Progenitor cell of endocrine pancreas (in vitro differentiated cells): ENCODE measurements at regions not wholly inside any gene's neighbourhood (a gene's known extent, or its start where the extent isn't known, plus 50 kb on each side); places are given as distances from the start of the nearest gene placed in this dataset.

Experiments
- DNase-seq: peaks from one replicate; pipeline ENCODE4 v3.0.0; 2021; ENCODE audit warnings: low spot score; ENCODE audit not compliant: unreplicated experiment
- H3K27ac Mint-ChIP-seq: 2 replicates; pipeline ENCODE4 v1.8.0; 2021; ENCODE audit warnings: mild to moderate bottlenecking, moderate library complexity, mixed read lengths
- H3K27me3 Mint-ChIP-seq: 2 replicates; pipeline ENCODE4 v1.8.0; 2021; ENCODE audit warnings: mixed read lengths
- H3K36me3 Mint-ChIP-seq: 2 replicates; pipeline ENCODE4 v1.8.0; 2022; ENCODE audit warnings: mixed read lengths; ENCODE audit not compliant: insufficient read depth
- H3K4me1 Mint-ChIP-seq: 2 replicates; pipeline ENCODE4 v1.8.0; 2021; ENCODE audit warnings: low read depth, mixed read lengths
- H3K4me3 Mint-ChIP-seq: 2 replicates; pipeline ENCODE4 v1.8.0; 2021; ENCODE audit warnings: low read depth, mild to moderate bottlenecking, moderate library complexity, mixed read lengths
- H3K9me3 Mint-ChIP-seq: 2 replicates; pipeline ENCODE4 v1.8.0; 2021; ENCODE audit warnings: low read depth, mixed read lengths
- CTCF ChIP-seq: fragments of 200-600 bp; sonication (generic); IDR thresholded peaks from one replicate; pipeline ENCODE4 v1.5.0; 2021; ENCODE audit warnings: antibody characterized with exemption, mild to moderate bottlenecking; ENCODE audit not compliant: unreplicated experiment

- DNase-seq, result no peak
- Mint-ChIP-seq H3K27me3 (no peaks in the 10 kb centered on the region), H3K4me3 (no peak overlapping the region), H3K9me3 (no peaks in the 10 kb centered on the region), H3K36me3 (no peaks in the 10 kb centered on the region), H3K27ac (no peak overlapping the region), H3K4me1 (no peaks in the 10 kb centered on the region)
- TF ChIP-seq CTCF, result no peak
These were observed 533.9 kb upstream of the NUDT12 start for GRCh38 chr5:104096451-104096850.

GRCh38 chr5:104095527-104095926 is 532.9 kb upstream of the NUDT12 start:
- Mint-ChIP-seq H3K27ac (no peak overlapping the region), H3K9me3 (no peaks in the 10 kb centered on the region), H3K4me1 (no peaks in the 10 kb centered on the region), H3K36me3 (no peaks in the 10 kb centered on the region), H3K4me3 (no peak overlapping the region), H3K27me3 (no peaks in the 10 kb centered on the region)
- DNase-seq, result no peak
- TF ChIP-seq CTCF, result no peak

- no peak overlapping the region for H3K4me3 Mint-ChIP-seq
- H3K4me1 Mint-ChIP-seq, result peaks cover 5% of the 10 kb centered on the region
- H3K27me3 Mint-ChIP-seq, result no peaks in the 10 kb centered on the region
- no peak for TF ChIP-seq CTCF
- H3K9me3 Mint-ChIP-seq, result no peaks in the 10 kb centered on the region
- no peak overlapping the region for H3K27ac Mint-ChIP-seq
- no peak for DNase-seq
- no peaks in the 10 kb centered on the region for H3K36me3 Mint-ChIP-seq
These were observed 526.5 kb upstream of the NUDT12 start for GRCh38 chr5:104088876-104089778.

- peaks cover 3% of the 10 kb centered on the region for H3K9me3 Mint-ChIP-seq
- H3K4me1 Mint-ChIP-seq, result peaks cover 7% of the 10 kb centered on the region
- DNase-seq, result no peak
- H3K4me3 Mint-ChIP-seq, result no peak overlapping the region
- H3K27me3 Mint-ChIP-seq, result no peaks in the 10 kb centered on the region
- H3K36me3 Mint-ChIP-seq, result no peaks in the 10 kb centered on the region
- TF ChIP-seq CTCF, result no peak
- H3K27ac Mint-ChIP-seq, result peak overlapping the region; percentile 18
These were observed 522.3 kb upstream of the NUDT12 start for GRCh38 chr5:104084896-104085295.

- Mint-ChIP-seq H3K4me1 (peaks cover 7% of the 10 kb centered on the region), H3K9me3 (peaks cover 3% of the 10 kb centered on the region), H3K36me3 (no peaks in the 10 kb centered on the region), H3K27ac (no peak overlapping the region), H3K27me3 (no peaks in the 10 kb centered on the region), H3K4me3 (no peak overlapping the region)
- TF ChIP-seq CTCF, result no peak
- no peak for DNase-seq
These were observed 520.2 kb upstream of the NUDT12 start for GRCh38 chr5:104082754-104083153.
